ENCODE measurements at regions not wholly inside any gene's neighbourhood (a gene's known extent, or its start where the extent isn't known, plus 50 kb on each side); places are given as distances from the start of the nearest gene placed in this dataset.

GRCh38 chr18:22690556-22690955 is 242.6 kb upstream of the RBBP8 start:
- TF ChIP-seq TP53 (CRISPR knock-in tag; IDR thresholded peaks at IDR 0.05) (no peak), ZC3H11A (IDR thresholded peaks at IDR 0.05) (no peak), E2F6 (IDR thresholded peaks at IDR 0.05; ENCODE audit: borderline replicate concordance, low read depth) (no peak), RARB (CRISPR knock-in tag; IDR thresholded peaks at IDR 0.05) (no peak), TFCP2L1 (CRISPR knock-in tag; IDR thresholded peaks at IDR 0.05) (no peak), CBX2 (IDR thresholded peaks at IDR 0.05; ENCODE audit: borderline replicate concordance, low read depth) (no peak), BHLHE40 (IDR thresholded peaks at IDR 0.05; ENCODE audit: low read depth, low read length) (no peak), MAFK (IDR thresholded peaks at IDR 0.05; ENCODE audit: partially characterized antibody) (no peak)
- FAIRE-seq = no peak
- Histone ChIP-seq H3K4me2 (peak overlapping the region; percentile 18; the same call in 2 of the 3 replicates), H3K4me3 (no peak overlapping the region), H3K9me3 (peaks cover 37% of the 10 kb centered on the region), H3K4me1 (peaks cover 48% of the 10 kb centered on the region), H3K27ac (peak overlapping the region; percentile 80 to 86; a peak in 5 of 6 replicates)
- ChIA-PET POLR2A (no interaction called here), CTCF (interaction anchor here (1.0 to 1.6 kb wide), 2 partner anchors 21 to 128 kb away, joined by 4 to 5 read pairs; no protein-coding TSS in a partner anchor)
- WGBS (ENCODE audit: missing lambda C conversion rate) = 15% methylated on average over 1 of the region's 1 CpG
- no peak for DNase-seq (ENCODE audit: low read depth in 1 of 2, low spot score in 1 of 2)
- no peak for ATAC-seq

- FAIRE-seq (no peak), ATAC-seq (peak; percentile 33 to 69; a peak in 3 of 6 replicates), DNase-seq (ENCODE audit: low read depth in 1 of 2, low spot score in 1 of 2) (peak in 1 of 2 experiments; percentile 66)
- H3K4me3 ChIP-seq = no peak overlapping the region
- peaks cover 53% of the 10 kb centered on the region for H3K4me1 ChIP-seq
- peak overlapping the region; percentile 56 for H3K4me2 ChIP-seq
- ChIA-PET POLR2A (interaction anchor here (1.5 kb wide), 1 partner anchor 19 kb away, joined by 5 read pairs; no protein-coding TSS in a partner anchor), CTCF (interaction anchor here (0.8 to 1.4 kb wide), 3 partner anchors 12 to 15 kb away, joined by 3 to 5 read pairs (median 3); no protein-coding TSS in a partner anchor)
- H3K9me3 ChIP-seq = peaks cover 23% of the 10 kb centered on the region
- no peak for TF ChIP-seq MAX (IDR thresholded peaks at IDR 0.05)
- no peak for TF ChIP-seq KDM5A (IDR thresholded peaks at IDR 0.05)
- no peak for TF ChIP-seq HOXA7 (CRISPR knock-in tag; IDR thresholded peaks at IDR 0.05)
- TF ChIP-seq RNF2 (IDR thresholded peaks at IDR 0.05; ENCODE audit: borderline replicate concordance, low read depth) = no peak
- no peak for TF ChIP-seq CBX2 (IDR thresholded peaks at IDR 0.05; ENCODE audit: borderline replicate concordance, low read depth)
- no peak for TF ChIP-seq ELK1 (IDR thresholded peaks at IDR 0.05; ENCODE audit: low read depth, low read length)
- TF ChIP-seq RAD21 (conservative IDR thresholded peaks at IDR 0.05 in 1 of 2, IDR thresholded peaks at IDR 0.05 in 1 of 2) = peak in 1 of 2 experiments; percentile 34; a peak in 1 of 5 replicates
- TF ChIP-seq NPAS2 (CRISPR knock-in tag; IDR thresholded peaks at IDR 0.05; ENCODE audit: borderline replicate concordance) = no peak
- no peak for TF ChIP-seq TFCP2L1 (CRISPR knock-in tag; IDR thresholded peaks at IDR 0.05)
- peak; percentile 58 for TF ChIP-seq JUNB (IDR thresholded peaks at IDR 0.05)
- peak; percentile 81 for TF ChIP-seq MAFK (IDR thresholded peaks at IDR 0.05; ENCODE audit: partially characterized antibody)
- TF ChIP-seq POLR2AphosphoS2 (conservative IDR thresholded peaks at IDR 0.05; ENCODE audit: low read length) = no peak
- TF ChIP-seq CEBPB (IDR thresholded peaks at IDR 0.05) = peak; percentile 57 to 74; a peak in 2 of 4 replicates
- TF ChIP-seq JUN (IDR thresholded peaks at IDR 0.05) = peak; percentile 32 to 42; a peak in 3 of 5 replicates
- TF ChIP-seq EP300 (IDR thresholded peaks at IDR 0.05) = peak; percentile 68 to 77; a peak in 3 of 5 replicates
- TF ChIP-seq RFX5 (IDR thresholded peaks at IDR 0.05) = no peak
- no peak for TF ChIP-seq KDM1A (IDR thresholded peaks at IDR 0.05; ENCODE audit: low read depth)
- TF ChIP-seq CHD4 (IDR thresholded peaks at IDR 0.05; ENCODE audit: borderline replicate concordance) = no peak
- TF ChIP-seq SREBF2 (IDR thresholded peaks at IDR 0.05) = no peak
- TF ChIP-seq RARB (CRISPR knock-in tag; IDR thresholded peaks at IDR 0.05) = no peak
- TF ChIP-seq ZC3H11A (IDR thresholded peaks at IDR 0.05) = no peak
- 0 out of 3 replicates have a peak, but pooled peaks have one; percentile 18 for TF ChIP-seq SMC3 (IDR thresholded peaks at IDR 0.05)
- TF ChIP-seq ESRRA (IDR thresholded peaks at IDR 0.05; ENCODE audit: borderline replicate concordance, low read length) = no peak
- TF ChIP-seq HDAC2 (IDR thresholded peaks at IDR 0.05) = no peak
- 0 out of 3 replicates have a peak, but pooled peaks have one; percentile 44 for TF ChIP-seq BCL3 (IDR thresholded peaks at IDR 0.05)
- no peak for TF ChIP-seq NFE2L2 (conservative IDR thresholded peaks at IDR 0.05; ENCODE audit: low read length)
- peak; percentile 8; the same call in 1 of the 2 replicates for TF ChIP-seq HES2 (IDR thresholded peaks at IDR 0.05)
- peak; percentile 22; the same call in 1 of the 2 replicates for TF ChIP-seq FOSL2 (IDR thresholded peaks at IDR 0.05)
- 0 out of 2 replicates have a peak, but pooled peaks have one; percentile 18 for TF ChIP-seq FOSL2 (CRISPR knock-in tag; IDR thresholded peaks at IDR 0.05)
- TF ChIP-seq MYC (IDR thresholded peaks at IDR 0.05; ENCODE audit: borderline replicate concordance, low read length) = no peak
- TF ChIP-seq CHD2 (IDR thresholded peaks at IDR 0.05; ENCODE audit: low read length, partially characterized antibody) = no peak
- peak overlapping the region; percentile 80 to 86 for H3K27ac ChIP-seq
- 42% methylated on average over 2 of the region's 2 CpGs for WGBS (ENCODE audit: missing lambda C conversion rate)
Observed at GRCh38 chr18:22691946-22692710, 241.0 kb upstream of the RBBP8 start.
